Endothelial cell of hepatic sinusoid (primary cell): ENCODE measurements at regions not wholly inside any gene's neighbourhood (a gene's known extent, or its start where the extent isn't known, plus 50 kb on each side); places are given as distances from the start of the nearest gene placed in this dataset.

Experiments
- in situ Hi-C: cut with HindIII; loops from 2 replicates; pipeline ENCODE4 v1.10.0; 2017; ENCODE audit warnings: low sequenced_read_pairs

- in situ Hi-C loops: no loop called here
Measured at GRCh38 chr12:17810399-17810798, 279.6 kb downstream of the RERGL start.

- in situ Hi-C loops: no loop called here
Measured at GRCh38 chr12:17809206-17809605, 280.8 kb downstream of the RERGL start.

GRCh38 chr12:17802657-17803641 is 287.0 kb downstream of the RERGL start:
- in situ Hi-C loops: no loop called here

GRCh38 chr12:17793854-17794253 is 296.1 kb downstream of the RERGL start:
- in situ Hi-C loops: no loop called here

- in situ Hi-C loops: no loop called here
Measured at GRCh38 chr12:17778242-17778641, 311.8 kb downstream of the RERGL start.

- in situ Hi-C loops: no loop called here
Measured at GRCh38 chr12:17763366-17763765, 326.6 kb downstream of the RERGL start.

- in situ Hi-C loops: no loop called here
Measured at GRCh38 chr12:17759982-17760381, 330.0 kb downstream of the RERGL start.
